Chondrocyte (in vitro differentiated cells): ENCODE measurements at regions not wholly inside any gene's neighbourhood (a gene's known extent, or its start where the extent isn't known, plus 50 kb on each side); places are given as distances from the start of the nearest gene placed in this dataset.

Experiments
- DNase-seq: peaks from one replicate; pipeline ENCODE4 v3.0.0; 2021; ENCODE audit warnings: mixed read lengths, low spot score
- H3K27ac Mint-ChIP-seq: one replicate; pipeline ENCODE4 v1.8.0; 2021; ENCODE audit warnings: mild to moderate bottlenecking, moderate library complexity, mixed read lengths; ENCODE audit not compliant: unreplicated experiment
- H3K27me3 Mint-ChIP-seq: 2 replicates; pipeline ENCODE4 v1.8.0; 2021; ENCODE audit warnings: low read depth, mixed read lengths
- H3K36me3 Mint-ChIP-seq: 2 replicates; pipeline ENCODE4 v1.8.0; 2021; ENCODE audit warnings: low read depth, mixed read lengths
- H3K4me1 Mint-ChIP-seq: 2 replicates; pipeline ENCODE4 v1.8.0; 2021; ENCODE audit warnings: low read depth, mild to moderate bottlenecking, mixed read lengths
- H3K4me3 Mint-ChIP-seq: one replicate; pipeline ENCODE4 v1.8.0; 2021; ENCODE audit warnings: mild to moderate bottlenecking, moderate library complexity, mixed read lengths; ENCODE audit not compliant: unreplicated experiment
- H3K9me3 Mint-ChIP-seq: 2 replicates; pipeline ENCODE4 v1.8.0; 2021; ENCODE audit warnings: low read depth, mixed read lengths
- TF ChIP-seq, protein P1 (sequence below): fragments of 200-600 bp; sonication (generic); IDR thresholded peaks from 2 replicates; pipeline ENCODE4 v1.5.0; 2021; ENCODE audit warnings: antibody characterized with exemption, mild to moderate bottlenecking, moderate library complexity

DNA sequence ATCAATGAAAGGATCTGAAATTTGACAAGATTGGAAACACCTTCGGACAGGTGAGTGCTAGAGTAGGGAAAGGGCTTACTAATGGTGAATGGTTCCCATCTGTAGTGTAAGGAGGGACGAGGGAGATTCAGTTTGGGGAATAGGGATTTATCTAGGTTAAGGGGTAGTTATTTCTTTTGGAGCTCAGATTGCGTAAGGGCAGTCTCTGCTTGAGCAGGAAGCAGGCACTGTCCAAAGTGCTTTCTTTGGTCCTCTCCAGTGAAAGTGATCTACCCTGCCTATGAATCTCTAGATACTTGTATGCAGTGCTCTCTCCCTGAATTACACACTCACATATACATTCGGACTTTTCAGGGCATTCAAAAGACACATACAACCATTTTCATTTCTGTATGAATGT lies 272.9 kb upstream of the FIGN start:
- H3K4me1 Mint-ChIP-seq: peaks cover 7% of the 10 kb centered on the region
- H3K9me3 Mint-ChIP-seq: no peaks in the 10 kb centered on the region
- TF ChIP-seq, protein P1, sequence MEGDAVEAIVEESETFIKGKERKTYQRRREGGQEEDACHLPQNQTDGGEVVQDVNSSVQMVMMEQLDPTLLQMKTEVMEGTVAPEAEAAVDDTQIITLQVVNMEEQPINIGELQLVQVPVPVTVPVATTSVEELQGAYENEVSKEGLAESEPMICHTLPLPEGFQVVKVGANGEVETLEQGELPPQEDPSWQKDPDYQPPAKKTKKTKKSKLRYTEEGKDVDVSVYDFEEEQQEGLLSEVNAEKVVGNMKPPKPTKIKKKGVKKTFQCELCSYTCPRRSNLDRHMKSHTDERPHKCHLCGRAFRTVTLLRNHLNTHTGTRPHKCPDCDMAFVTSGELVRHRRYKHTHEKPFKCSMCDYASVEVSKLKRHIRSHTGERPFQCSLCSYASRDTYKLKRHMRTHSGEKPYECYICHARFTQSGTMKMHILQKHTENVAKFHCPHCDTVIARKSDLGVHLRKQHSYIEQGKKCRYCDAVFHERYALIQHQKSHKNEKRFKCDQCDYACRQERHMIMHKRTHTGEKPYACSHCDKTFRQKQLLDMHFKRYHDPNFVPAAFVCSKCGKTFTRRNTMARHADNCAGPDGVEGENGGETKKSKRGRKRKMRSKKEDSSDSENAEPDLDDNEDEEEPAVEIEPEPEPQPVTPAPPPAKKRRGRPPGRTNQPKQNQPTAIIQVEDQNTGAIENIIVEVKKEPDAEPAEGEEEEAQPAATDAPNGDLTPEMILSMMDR: no peak
- no peak overlapping the region for H3K27ac Mint-ChIP-seq
- DNase-seq: no peak
- H3K4me3 Mint-ChIP-seq: no peak overlapping the region
- no peaks in the 10 kb centered on the region for H3K36me3 Mint-ChIP-seq
- no peaks in the 10 kb centered on the region for H3K27me3 Mint-ChIP-seq

DNA sequence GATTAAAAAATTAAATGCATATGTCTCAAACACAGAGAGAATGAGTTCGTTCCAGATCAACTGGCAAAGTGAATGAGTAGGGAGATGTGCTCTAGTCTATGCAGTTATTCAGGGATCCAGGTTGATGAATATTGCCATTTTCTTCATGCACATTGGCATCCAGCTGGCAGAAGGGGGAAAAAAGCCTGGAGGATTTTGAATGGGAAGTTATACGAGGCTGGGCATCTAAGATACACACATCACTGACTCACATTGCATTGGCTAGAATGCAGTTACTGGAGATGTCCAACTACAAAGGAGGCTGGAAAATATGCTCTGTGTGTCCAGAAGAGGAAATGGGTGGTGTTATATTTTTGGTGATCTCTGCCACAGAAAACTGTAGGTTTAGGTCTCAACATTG lies 270.9 kb upstream of the FIGN start:
- H3K27me3 Mint-ChIP-seq: no peaks in the 10 kb centered on the region
- H3K27ac Mint-ChIP-seq: no peak overlapping the region
- no peak for DNase-seq
- peaks cover 7% of the 10 kb centered on the region for H3K4me1 Mint-ChIP-seq
- TF ChIP-seq, protein P1: no peak
- no peaks in the 10 kb centered on the region for H3K9me3 Mint-ChIP-seq
- H3K4me3 Mint-ChIP-seq: no peak overlapping the region
- H3K36me3 Mint-ChIP-seq: no peaks in the 10 kb centered on the region

DNA sequence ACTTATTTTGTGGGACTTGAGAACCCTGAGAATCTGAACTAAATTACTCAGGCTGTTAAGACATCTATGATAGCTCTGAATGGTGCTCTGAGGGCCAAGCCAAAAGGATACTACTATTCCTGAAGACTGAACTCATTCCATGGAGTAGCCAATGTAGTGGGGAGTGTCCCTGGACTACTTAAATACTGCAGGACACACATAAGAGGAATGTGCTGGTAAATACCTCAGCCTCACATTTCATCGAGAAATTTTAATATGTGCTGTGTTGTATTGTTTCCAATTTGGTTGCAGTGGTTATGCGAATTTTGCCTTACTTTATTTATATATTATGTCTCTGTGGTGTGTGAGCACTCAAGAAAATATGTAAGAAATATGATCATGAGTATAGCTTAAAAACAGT lies 264.4 kb upstream of the FIGN start:
- Mint-ChIP-seq H3K27me3 (no peaks in the 10 kb centered on the region), H3K27ac (no peak overlapping the region)
- no peak for DNase-seq

DNA sequence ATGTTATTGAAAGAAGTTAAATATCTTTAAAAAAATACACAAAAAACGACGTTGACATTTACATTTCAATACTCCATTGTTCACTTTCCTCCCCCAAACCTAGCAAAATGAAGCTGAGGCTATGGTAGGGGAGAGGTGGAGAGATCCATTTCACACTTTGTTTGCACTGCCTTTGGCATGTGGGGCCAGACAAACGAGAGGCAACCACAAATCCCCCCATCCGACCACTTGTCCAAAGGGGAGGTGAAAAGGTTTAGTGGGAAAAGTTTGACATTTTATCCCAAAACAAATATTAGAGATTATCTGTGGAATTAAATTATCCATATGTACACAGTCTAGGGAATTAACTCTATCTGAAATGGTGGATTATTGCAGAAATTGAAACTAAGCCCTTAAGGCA lies 261.7 kb upstream of the FIGN start:
- no peak overlapping the region for H3K27ac Mint-ChIP-seq
- H3K4me3 Mint-ChIP-seq: no peak overlapping the region
- no peak for DNase-seq
- TF ChIP-seq, protein P1: no peak
- H3K9me3 Mint-ChIP-seq: no peaks in the 10 kb centered on the region
- H3K27me3 Mint-ChIP-seq: no peaks in the 10 kb centered on the region
- H3K4me1 Mint-ChIP-seq: peaks cover 28% of the 10 kb centered on the region
- no peaks in the 10 kb centered on the region for H3K36me3 Mint-ChIP-seq

More for the DNA sequence above, 264.4 kb upstream of the FIGN start:
- TF ChIP-seq, protein P1: no peak
- Mint-ChIP-seq H3K4me1 (peaks cover 28% of the 10 kb centered on the region), H3K36me3 (no peaks in the 10 kb centered on the region), H3K9me3 (no peaks in the 10 kb centered on the region), H3K4me3 (no peak overlapping the region)

DNA sequence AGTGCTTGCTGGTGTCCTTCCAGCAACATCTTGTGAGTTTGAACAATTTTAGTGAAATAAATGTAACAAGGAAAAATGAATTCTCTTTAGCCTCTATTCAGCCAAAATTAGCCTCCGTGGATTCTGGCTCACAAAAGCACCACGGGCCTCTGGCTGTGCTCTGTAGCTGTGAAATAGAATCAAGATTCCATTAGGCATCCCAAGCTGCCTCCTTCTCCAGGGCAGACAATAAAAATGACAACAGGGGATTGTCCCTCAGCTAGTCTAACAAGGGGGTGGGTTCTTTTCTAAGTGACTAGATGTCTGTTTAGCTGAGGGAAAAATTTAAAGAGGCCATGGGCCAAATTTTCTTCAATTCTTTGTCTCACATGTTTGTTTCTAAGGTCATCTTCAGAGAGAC lies 254.7 kb upstream of the FIGN start:
- no peaks in the 10 kb centered on the region for H3K36me3 Mint-ChIP-seq
- H3K27ac Mint-ChIP-seq: no peak overlapping the region
- H3K27me3 Mint-ChIP-seq: no peaks in the 10 kb centered on the region
- DNase-seq: no peak
- no peak overlapping the region for H3K4me3 Mint-ChIP-seq
- H3K4me1 Mint-ChIP-seq: no peaks in the 10 kb centered on the region
- TF ChIP-seq, protein P1: no peak
- no peaks in the 10 kb centered on the region for H3K9me3 Mint-ChIP-seq
